ENCODE measurements at regions not wholly inside any gene's neighbourhood (a gene's known extent, or its start where the extent isn't known, plus 50 kb on each side); places are given as distances from the start of the nearest gene placed in this dataset.

GRCh38 chr2:147222506-147222905 lies 622.3 kb upstream of the ACVR2A start:
- no peak for DNase-seq (ENCODE audit: low read depth, low spot score)
- Histone ChIP-seq H3K9me3 (ENCODE audit: control insufficient read depth, insufficient read depth, low read depth, low read length) (no peaks in the 10 kb centered on the region), H3K4me3 (ENCODE audit: low read depth in 2 of 2, low read length in 2 of 2) (no peak overlapping the region), H3K36me3 (ENCODE audit: control insufficient read depth, insufficient read depth, low read length) (no peaks in the 10 kb centered on the region), H3K4me1 (ENCODE audit: control insufficient read depth, insufficient read depth, low read length) (no peaks in the 10 kb centered on the region), H3K27me3 (ENCODE audit: control insufficient read depth, insufficient read depth, low read length) (no peaks in the 10 kb centered on the region), H3K27ac (ENCODE audit: low read length) (no peak overlapping the region)
- no peak for ATAC-seq
- POLR2A ChIA-PET = no interaction called here
- BruUV-seq (replicated peaks) = no TSS peak
- in situ Hi-C loops (cut with HindIII; ENCODE audit: low pct_unique_long_range_greater_than_20kb, low sequenced_read_pairs) = no loop called here
- intact Hi-C loops (cut with micrococcal nuclease; ENCODE audit: unreplicated experiment) = no loop called here
- TF ChIP-seq CTCF (IDR thresholded peaks at IDR 0.05) (no peak), POLR2AphosphoS5 (IDR thresholded peaks at IDR 0.05; ENCODE audit: low read depth, low read length) (no peak), TCF7L2 (IDR thresholded peaks at IDR 0.05; ENCODE audit: low read depth, low read length) (no peak), SIN3A (IDR thresholded peaks at IDR 0.05; ENCODE audit: borderline replicate concordance, insufficient read depth, low read depth, low read length) (no peak), REST (IDR thresholded peaks at IDR 0.05; ENCODE audit: insufficient read depth in 1 of 2, low read depth in 2 of 2, low read length in 1 of 2) (no peak)
- CTCF ChIA-PET = no interaction called here

DNA sequence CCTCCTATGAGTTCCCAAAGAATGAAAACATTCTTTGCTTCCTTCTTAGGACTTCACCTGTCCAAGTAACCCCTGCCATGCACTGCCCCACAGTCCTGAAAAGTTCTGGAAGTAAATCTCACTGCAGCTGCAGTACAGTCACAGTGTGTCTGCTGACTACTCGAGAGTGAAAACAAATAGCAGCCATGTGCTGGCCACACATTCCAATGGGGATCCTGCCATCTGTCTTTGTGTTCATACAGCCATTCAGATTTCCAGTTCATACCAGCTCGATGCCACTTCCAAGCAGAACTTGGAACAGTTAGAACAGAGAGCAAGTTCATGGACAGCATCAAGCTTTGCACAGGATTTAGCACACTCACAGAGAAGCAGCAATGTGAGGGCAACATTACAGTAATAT lies 629.9 kb upstream of the ACVR2A start:
- TF ChIP-seq REST (IDR thresholded peaks at IDR 0.05; ENCODE audit: insufficient read depth in 1 of 2, low read depth in 2 of 2, low read length in 1 of 2) = no peak
- no peak for TF ChIP-seq POLR2AphosphoS5 (IDR thresholded peaks at IDR 0.05; ENCODE audit: low read depth, low read length)
- TF ChIP-seq CTCF (IDR thresholded peaks at IDR 0.05) = no peak
- TF ChIP-seq SIN3A (IDR thresholded peaks at IDR 0.05; ENCODE audit: borderline replicate concordance, insufficient read depth, low read depth, low read length) = no peak
- no peak for TF ChIP-seq TCF7L2 (IDR thresholded peaks at IDR 0.05; ENCODE audit: low read depth, low read length)
- ATAC-seq (no peak), DNase-seq (ENCODE audit: low read depth, low spot score) (no peak)
- Histone ChIP-seq H3K4me1 (ENCODE audit: control insufficient read depth, insufficient read depth, low read length) (no peaks in the 10 kb centered on the region), H3K9me3 (ENCODE audit: control insufficient read depth, insufficient read depth, low read depth, low read length) (no peaks in the 10 kb centered on the region), H3K36me3 (ENCODE audit: control insufficient read depth, insufficient read depth, low read length) (no peaks in the 10 kb centered on the region), H3K27me3 (ENCODE audit: control insufficient read depth, insufficient read depth, low read length) (no peaks in the 10 kb centered on the region), H3K27ac (ENCODE audit: low read length) (no peak overlapping the region), H3K4me3 (ENCODE audit: low read depth in 2 of 2, low read length in 2 of 2) (no peak overlapping the region)
- ChIA-PET POLR2A (no interaction called here), CTCF (no interaction called here)
- no TSS peak for BruUV-seq (replicated peaks)
- in situ Hi-C loops (cut with HindIII; ENCODE audit: low pct_unique_long_range_greater_than_20kb, low sequenced_read_pairs) (no loop called here), intact Hi-C loops (cut with micrococcal nuclease; ENCODE audit: unreplicated experiment) (no loop called here)
